Uterus (tissue), 3 donors: ENCODE measurements at regions not wholly inside any gene's neighbourhood (a gene's known extent, or its start where the extent isn't known, plus 50 kb on each side); places are given as distances from the start of the nearest gene placed in this dataset.

Source experiments
- DNase-seq, 2 donors: peaks; one replicate each; pipeline ENCODE4 v3.0.0-alpha.2; 2019 to 2020
- H3K27ac ChIP-seq, 2 donors: fragments of 200-600 bp; sonication (generic); 1 replicate in 1 of 2; 2 replicates in 1 of 2; pipeline ENCODE4 v1.5.1; 2016 to 2018
- H3K27me3 ChIP-seq, 2 donors: fragments of 200-600 bp; sonication (generic); one replicate each; pipeline ENCODE4 v1.5.1; 2018 to 2019; ENCODE audit warnings: control low read depth in 1 of 2
- H3K36me3 ChIP-seq, 2 donors: fragments of 200-600 bp; sonication (generic); one replicate each; pipeline ENCODE4 v1.5.1; 2019; ENCODE audit warnings: control low read depth in 1 of 2
- H3K4me1 ChIP-seq, 2 donors: fragments of 200-600 bp; sonication (generic); one replicate each; pipeline ENCODE4 v1.5.1; 2018 to 2019; ENCODE audit warnings: control low read depth in 1 of 2
- H3K4me3 ChIP-seq, 2 donors: fragments of 200-600 bp; sonication (generic); 1 replicate in 1 of 2; 2 replicates in 1 of 2; pipeline ENCODE4 v1.5.1; 2018 to 2019; ENCODE audit warnings: mild to moderate bottlenecking in 1 of 2
- H3K9me3 ChIP-seq, 2 donors: fragments of 200-600 bp; sonication (generic); one replicate each; pipeline ENCODE4 v1.5.1; 2019; ENCODE audit warnings: control low read depth in 1 of 2
- POLR2A ChIP-seq, 2 donors: fragments of 450-650 bp; IDR thresholded peaks; one replicate each; pipeline ENCODE4 v1.6.1; 2016; ENCODE audit warnings: antibody characterized with exemption in 2 of 2, mild to moderate bottlenecking in 1 of 2, moderate library complexity in 1 of 2
- intact Hi-C: fragments of 100-400 bp; cut with DNase I; formaldehyde crosslinking; loops from one replicate; pipeline ENCODE4 v1.15.1; 2023; ENCODE audit warnings: low total_unique reads
- TF ChIP-seq, protein P1 (sequence below), 4 experiments: fragments of 200-600 bp in 2 of 4; fragments of 450-650 bp in 2 of 4; sonication (generic) in 2 of 4; IDR thresholded peaks; one replicate each; pipeline ENCODE4 v1.5.1; 2016 to 2019; ENCODE audit warnings: antibody characterized with exemption in 4 of 4, mild to moderate bottlenecking in 2 of 4, moderate library complexity in 1 of 4
- donor health status: DM: yes; HTN: yes; CAD: no.

DNA sequence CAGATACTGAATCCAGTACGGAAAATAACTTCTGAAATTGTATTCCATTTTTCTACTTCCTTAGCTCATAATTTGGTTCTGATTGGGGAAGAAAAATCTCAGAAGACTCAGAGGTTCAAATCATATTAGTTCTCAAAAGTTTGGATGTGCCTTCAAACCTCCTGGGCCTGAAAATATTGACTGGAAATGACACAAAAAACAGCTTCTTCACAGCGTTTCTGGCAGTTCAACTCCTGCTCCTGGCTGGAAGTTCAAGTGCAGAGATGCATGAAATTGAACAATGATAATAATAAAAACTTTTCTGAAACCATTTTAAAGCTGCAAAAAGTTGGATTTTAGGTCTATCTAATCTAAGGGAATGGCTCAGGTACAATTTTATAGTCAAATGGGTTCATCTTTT is 1459.9 kb upstream of the CELF4 start:
- Histone ChIP-seq H3K27ac (no peak overlapping the region), H3K4me1 (no peaks in the 10 kb centered on the region), H3K27me3 (no peaks in the 10 kb centered on the region), H3K9me3 (no peaks in the 10 kb centered on the region), H3K4me3 (no peak overlapping the region), H3K36me3 (no peaks in the 10 kb centered on the region)
- TF ChIP-seq POLR2A (IDR thresholded peaks at IDR 0.05): no peak
- TF ChIP-seq, protein P1, sequence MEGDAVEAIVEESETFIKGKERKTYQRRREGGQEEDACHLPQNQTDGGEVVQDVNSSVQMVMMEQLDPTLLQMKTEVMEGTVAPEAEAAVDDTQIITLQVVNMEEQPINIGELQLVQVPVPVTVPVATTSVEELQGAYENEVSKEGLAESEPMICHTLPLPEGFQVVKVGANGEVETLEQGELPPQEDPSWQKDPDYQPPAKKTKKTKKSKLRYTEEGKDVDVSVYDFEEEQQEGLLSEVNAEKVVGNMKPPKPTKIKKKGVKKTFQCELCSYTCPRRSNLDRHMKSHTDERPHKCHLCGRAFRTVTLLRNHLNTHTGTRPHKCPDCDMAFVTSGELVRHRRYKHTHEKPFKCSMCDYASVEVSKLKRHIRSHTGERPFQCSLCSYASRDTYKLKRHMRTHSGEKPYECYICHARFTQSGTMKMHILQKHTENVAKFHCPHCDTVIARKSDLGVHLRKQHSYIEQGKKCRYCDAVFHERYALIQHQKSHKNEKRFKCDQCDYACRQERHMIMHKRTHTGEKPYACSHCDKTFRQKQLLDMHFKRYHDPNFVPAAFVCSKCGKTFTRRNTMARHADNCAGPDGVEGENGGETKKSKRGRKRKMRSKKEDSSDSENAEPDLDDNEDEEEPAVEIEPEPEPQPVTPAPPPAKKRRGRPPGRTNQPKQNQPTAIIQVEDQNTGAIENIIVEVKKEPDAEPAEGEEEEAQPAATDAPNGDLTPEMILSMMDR (IDR thresholded peaks at IDR 0.05): no peak
- DNase-seq: no peak
- intact Hi-C loops: no loop called here

DNA sequence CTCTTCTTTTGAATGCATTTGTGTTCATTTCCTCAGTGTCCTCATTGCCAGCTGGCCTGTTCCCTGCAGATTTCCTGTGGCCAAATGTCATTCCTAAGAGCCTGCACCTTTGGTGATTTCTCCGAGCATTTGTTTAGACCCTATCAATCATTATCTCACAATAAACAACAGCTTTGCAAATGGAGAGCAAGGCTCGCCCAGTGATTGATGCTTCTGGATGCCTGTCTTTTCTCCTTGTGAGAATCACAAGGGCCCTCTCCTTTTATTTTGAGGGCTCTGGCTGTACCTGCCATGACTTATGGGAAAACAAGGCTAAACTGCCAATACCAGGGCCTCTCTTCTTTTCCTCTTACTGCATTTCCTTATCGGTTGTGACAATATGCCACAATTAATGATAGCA is 1454.4 kb upstream of the CELF4 start:
- no peaks in the 10 kb centered on the region for H3K9me3 ChIP-seq
- no peaks in the 10 kb centered on the region for H3K4me1 ChIP-seq
- no peak overlapping the region for H3K27ac ChIP-seq
- no peaks in the 10 kb centered on the region for H3K36me3 ChIP-seq
- no peak for DNase-seq
- no peak overlapping the region for H3K4me3 ChIP-seq
- intact Hi-C loops: no loop called here
- H3K27me3 ChIP-seq: no peaks in the 10 kb centered on the region
- TF ChIP-seq, protein P1 (IDR thresholded peaks at IDR 0.05): no peak
- no peak for TF ChIP-seq POLR2A (IDR thresholded peaks at IDR 0.05)

DNA sequence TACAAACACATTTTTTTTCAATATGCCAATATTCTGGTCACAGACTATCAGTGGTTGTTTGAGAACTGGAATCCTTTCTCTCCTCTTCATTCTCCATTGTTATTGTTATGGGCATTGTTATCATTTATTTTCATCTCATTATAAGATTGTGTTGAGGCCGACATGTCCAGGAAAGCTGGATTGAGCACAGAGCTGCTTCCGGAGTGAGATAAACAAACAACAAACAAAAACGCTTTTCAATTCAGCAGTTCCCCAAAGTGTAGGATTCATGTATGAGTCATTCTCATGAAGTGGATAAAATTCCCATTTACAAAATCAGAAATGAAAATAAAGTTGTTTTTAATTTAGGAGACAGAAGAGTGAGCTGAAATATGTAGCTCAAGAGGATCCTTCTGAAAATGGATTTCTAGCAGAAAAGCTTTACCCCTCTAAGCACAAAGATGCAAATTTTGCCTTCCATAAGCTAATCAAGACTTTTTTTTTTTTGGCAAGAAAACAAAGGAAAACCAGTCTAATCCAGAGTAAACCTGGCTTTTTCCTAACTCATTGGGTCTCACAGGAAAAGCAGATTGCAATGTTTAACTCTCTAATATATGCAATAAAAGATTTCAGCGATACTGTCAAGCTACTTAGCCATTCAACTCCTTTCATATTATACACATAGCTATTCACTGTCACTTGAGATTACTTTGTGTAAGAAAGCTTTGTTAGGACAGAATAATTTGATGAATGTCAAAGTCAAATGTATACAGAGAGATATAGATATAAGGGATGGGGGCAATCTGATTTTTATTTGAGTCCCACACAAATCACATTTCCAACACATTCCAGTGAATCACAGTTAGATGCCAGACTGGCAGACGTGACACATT is 1441.7 kb upstream of the CELF4 start:
- no peaks in the 10 kb centered on the region for H3K36me3 ChIP-seq
- no peaks in the 10 kb centered on the region for H3K9me3 ChIP-seq
- H3K4me3 ChIP-seq: no peak overlapping the region
- no peak overlapping the region for H3K27ac ChIP-seq
- H3K27me3 ChIP-seq: no peaks in the 10 kb centered on the region
- DNase-seq: no peak
- no peaks in the 10 kb centered on the region for H3K4me1 ChIP-seq
- TF ChIP-seq, protein P1 (IDR thresholded peaks at IDR 0.05): no peak
- no peak for TF ChIP-seq POLR2A (IDR thresholded peaks at IDR 0.05)
- intact Hi-C loops: no loop called here

DNA sequence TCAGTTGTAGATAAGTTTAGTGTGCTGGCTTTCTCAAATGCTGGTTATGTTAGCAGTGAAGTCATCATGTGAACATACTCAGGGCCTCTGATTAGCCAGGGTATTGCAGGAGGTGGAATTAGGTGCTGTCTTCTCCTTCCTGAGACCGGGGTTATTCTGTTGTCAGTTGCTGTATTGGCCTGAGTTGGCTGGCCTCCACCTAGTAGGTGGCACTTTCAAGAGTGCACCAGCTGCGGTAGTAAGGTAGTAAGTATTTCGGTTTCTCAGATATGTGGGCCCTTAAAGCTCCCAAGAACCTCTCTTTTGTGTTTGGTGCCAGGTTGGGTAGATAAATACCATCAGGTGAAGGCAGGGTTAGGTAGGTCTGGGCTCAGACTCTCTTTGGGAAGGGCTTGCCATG is 1430.5 kb upstream of the CELF4 start:
- TF ChIP-seq, protein P1 (IDR thresholded peaks at IDR 0.05): no peak
- no peak for TF ChIP-seq POLR2A (IDR thresholded peaks at IDR 0.05)
- DNase-seq: no peak
- intact Hi-C loops: no loop called here
- no peaks in the 10 kb centered on the region for H3K9me3 ChIP-seq
- no peak overlapping the region for H3K4me3 ChIP-seq
- H3K4me1 ChIP-seq: no peaks in the 10 kb centered on the region
- H3K36me3 ChIP-seq: no peaks in the 10 kb centered on the region
- no peak overlapping the region for H3K27ac ChIP-seq
- no peaks in the 10 kb centered on the region for H3K27me3 ChIP-seq

DNA sequence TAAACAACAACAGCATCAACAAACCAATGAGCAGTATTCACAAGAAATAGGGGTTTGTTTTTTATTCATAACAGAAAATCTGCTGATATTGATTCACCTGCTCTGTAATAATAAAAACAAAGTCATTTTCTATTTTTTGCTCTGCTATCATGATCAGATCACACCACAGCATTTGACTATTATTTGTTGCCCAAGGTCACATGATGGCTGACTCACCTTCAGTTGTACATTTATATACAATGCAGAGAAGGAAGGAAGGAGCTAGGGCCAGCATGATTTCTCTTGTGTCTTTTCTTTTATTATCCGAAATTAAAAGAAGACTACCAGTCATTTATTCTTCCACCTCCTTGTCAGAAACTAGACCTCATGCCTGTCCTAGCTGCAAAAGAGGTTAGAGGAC is 1427.7 kb upstream of the CELF4 start:
- Histone ChIP-seq H3K27me3 (no peaks in the 10 kb centered on the region), H3K4me1 (no peaks in the 10 kb centered on the region), H3K36me3 (no peaks in the 10 kb centered on the region), H3K27ac (no peak overlapping the region), H3K4me3 (no peak overlapping the region), H3K9me3 (no peaks in the 10 kb centered on the region)
- no peak for TF ChIP-seq POLR2A (IDR thresholded peaks at IDR 0.05)
- intact Hi-C loops: no loop called here
- no peak for DNase-seq
